ENCODE measurements at regions not wholly inside any gene's neighbourhood (a gene's known extent, or its start where the extent isn't known, plus 50 kb on each side); places are given as distances from the start of the nearest gene placed in this dataset.

DNA sequence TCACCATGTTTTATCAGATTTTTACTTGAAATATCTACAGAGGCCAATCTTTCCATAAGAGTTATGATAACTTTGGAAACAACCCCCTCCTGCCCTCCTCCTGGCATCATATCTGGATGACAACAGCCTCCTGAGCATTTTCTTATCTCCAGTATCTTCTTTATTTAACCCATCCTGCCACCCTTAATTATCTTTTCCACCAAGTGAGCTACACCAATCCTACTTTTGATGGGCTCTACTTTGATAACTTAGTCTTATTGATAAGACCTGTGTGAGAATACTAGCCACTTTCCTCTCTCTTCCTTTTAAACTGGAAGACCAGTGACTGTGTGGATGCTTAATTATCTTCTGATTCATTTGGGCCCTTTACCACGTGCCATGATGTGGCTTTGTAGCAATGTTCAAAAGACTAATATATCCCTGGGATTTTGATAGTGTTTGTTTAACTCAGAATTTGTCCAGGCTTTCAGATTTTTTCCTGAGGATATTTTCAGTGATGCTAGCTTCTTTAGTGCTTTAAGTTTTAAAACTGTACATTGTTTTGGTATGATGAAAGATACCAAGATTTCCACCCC, 330.1 kb upstream of the GIMD1 start:
- Histone ChIP-seq H3K27me3 (replicated peaks; ENCODE audit: control insufficient read depth, insufficient read depth, low read length) (no peaks in the 10 kb centered on the region), H3K9me3 (no peaks in the 10 kb centered on the region), H3K4me3 (ENCODE audit: low read depth, low read length) (no peak overlapping the region), H3K36me3 (ENCODE audit: control insufficient read depth, insufficient read depth, low read length) (no peaks in the 10 kb centered on the region), H3K4me1 (no peaks in the 10 kb centered on the region)
- Mint-ChIP-seq H3K4me1 (ENCODE audit: low read depth, unreplicated experiment) (no peaks in the 10 kb centered on the region), H3K4me3 (ENCODE audit: unreplicated experiment) (no peak overlapping the region), H3K36me3 (ENCODE audit: insufficient read depth, unreplicated experiment) (no peaks in the 10 kb centered on the region), H3K9me3 (ENCODE audit: unreplicated experiment) (peaks cover 20% of the 10 kb centered on the region), H3K27me3 (ENCODE audit: insufficient read depth, unreplicated experiment) (no peaks in the 10 kb centered on the region), H3K27ac (ENCODE audit: unreplicated experiment) (no peak overlapping the region)
- CTCF ChIA-PET, result no interaction called here
- POLR2A ChIA-PET, result no interaction called here
- no TSS peak for BruUV-seq (replicated peaks)
- TF ChIP-seq, protein P1, sequence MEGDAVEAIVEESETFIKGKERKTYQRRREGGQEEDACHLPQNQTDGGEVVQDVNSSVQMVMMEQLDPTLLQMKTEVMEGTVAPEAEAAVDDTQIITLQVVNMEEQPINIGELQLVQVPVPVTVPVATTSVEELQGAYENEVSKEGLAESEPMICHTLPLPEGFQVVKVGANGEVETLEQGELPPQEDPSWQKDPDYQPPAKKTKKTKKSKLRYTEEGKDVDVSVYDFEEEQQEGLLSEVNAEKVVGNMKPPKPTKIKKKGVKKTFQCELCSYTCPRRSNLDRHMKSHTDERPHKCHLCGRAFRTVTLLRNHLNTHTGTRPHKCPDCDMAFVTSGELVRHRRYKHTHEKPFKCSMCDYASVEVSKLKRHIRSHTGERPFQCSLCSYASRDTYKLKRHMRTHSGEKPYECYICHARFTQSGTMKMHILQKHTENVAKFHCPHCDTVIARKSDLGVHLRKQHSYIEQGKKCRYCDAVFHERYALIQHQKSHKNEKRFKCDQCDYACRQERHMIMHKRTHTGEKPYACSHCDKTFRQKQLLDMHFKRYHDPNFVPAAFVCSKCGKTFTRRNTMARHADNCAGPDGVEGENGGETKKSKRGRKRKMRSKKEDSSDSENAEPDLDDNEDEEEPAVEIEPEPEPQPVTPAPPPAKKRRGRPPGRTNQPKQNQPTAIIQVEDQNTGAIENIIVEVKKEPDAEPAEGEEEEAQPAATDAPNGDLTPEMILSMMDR (IDR thresholded peaks at IDR 0.05; ENCODE audit: insufficient read depth in 1 of 2, low read depth in 1 of 2, low read length in 1 of 2, severe bottlenecking in 1 of 2, unreplicated experiment in 1 of 2), result no peak
- intact Hi-C loops (cut with micrococcal nuclease; ENCODE audit: unreplicated experiment), result no loop called here
- DNase-seq, result no peak

DNA sequence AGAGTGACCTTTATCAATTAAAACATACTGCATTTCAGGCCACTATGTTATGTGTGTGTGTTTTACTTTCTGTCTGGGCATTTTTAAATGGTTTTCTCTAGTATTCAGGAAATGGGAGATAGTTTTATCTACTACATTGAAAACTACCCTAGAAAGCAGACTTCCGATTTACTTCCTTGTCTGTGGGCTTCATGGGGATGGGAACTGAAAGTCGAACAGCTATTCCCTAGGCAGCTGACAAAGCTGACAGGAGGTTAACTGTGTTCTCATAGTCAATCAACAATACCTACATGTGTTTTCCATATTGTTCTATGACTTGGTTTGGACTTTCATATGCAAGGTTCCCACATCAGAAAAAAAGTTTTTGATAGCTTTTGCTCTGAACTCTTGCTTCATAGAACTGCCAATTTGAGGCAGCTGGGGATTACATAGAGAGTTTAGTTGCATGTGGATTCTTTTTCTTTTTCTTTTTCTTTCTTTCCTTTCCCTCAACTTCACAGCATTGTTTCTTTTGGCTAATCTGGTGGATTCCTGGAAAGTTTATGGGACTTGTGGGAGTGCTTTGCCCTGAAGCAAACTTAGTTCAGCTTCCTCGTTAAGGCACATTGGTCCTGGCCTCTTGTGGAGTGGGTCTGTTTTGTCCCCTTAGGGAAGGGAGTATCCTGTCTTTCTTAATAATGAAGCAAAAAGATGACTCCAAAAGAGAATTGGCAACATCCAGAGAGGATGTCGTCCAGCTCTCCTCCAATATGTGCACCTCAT, 327.1 kb upstream of the GIMD1 start:
- Mint-ChIP-seq H3K9me3 (ENCODE audit: unreplicated experiment) (peaks cover 11% of the 10 kb centered on the region), H3K4me3 (ENCODE audit: unreplicated experiment) (no peak overlapping the region)

DNA sequence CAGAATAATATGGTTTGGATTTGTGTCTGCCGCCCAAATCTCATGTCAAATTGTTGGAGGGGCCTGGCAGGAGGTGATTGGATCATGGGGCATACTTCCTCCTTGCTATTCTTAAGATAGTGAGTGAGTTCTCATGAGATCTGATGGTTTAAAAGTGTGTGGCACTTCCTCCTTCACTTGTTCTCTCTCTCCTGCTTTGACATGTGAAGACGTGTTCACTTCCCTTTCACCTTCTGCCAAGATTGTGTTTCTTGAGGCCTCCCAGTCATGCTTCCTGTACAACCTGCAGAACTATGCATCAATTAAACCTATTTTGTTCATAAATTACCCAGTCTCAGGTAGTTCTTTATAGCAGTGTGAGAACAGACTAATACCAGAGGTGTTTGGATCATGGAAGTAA, 325.7 kb upstream of the GIMD1 start:
- no peaks in the 10 kb centered on the region for H3K4me1 ChIP-seq
- intact Hi-C loops (cut with micrococcal nuclease; ENCODE audit: unreplicated experiment), result no loop called here
- BruUV-seq (replicated peaks), result no TSS peak
- H3K9me3 ChIP-seq, result no peaks in the 10 kb centered on the region
- CTCF ChIA-PET, result no interaction called here
- Mint-ChIP-seq H3K4me1 (ENCODE audit: low read depth, unreplicated experiment) (no peaks in the 10 kb centered on the region), H3K27me3 (ENCODE audit: insufficient read depth, unreplicated experiment) (no peaks in the 10 kb centered on the region), H3K36me3 (ENCODE audit: insufficient read depth, unreplicated experiment) (no peaks in the 10 kb centered on the region), H3K4me3 (ENCODE audit: unreplicated experiment) (no peak overlapping the region), H3K27ac (ENCODE audit: unreplicated experiment) (no peak overlapping the region), H3K9me3 (ENCODE audit: unreplicated experiment) (peaks cover 11% of the 10 kb centered on the region)
- no peak for DNase-seq
- H3K36me3 ChIP-seq (ENCODE audit: control insufficient read depth, insufficient read depth, low read length), result no peaks in the 10 kb centered on the region
- no peak overlapping the region for H3K4me3 ChIP-seq (ENCODE audit: low read depth, low read length)
- POLR2A ChIA-PET, result no interaction called here
- TF ChIP-seq, protein P1 (IDR thresholded peaks at IDR 0.05; ENCODE audit: insufficient read depth in 1 of 2, low read depth in 1 of 2, low read length in 1 of 2, severe bottlenecking in 1 of 2, unreplicated experiment in 1 of 2), result no peak
- H3K27me3 ChIP-seq (replicated peaks; ENCODE audit: control insufficient read depth, insufficient read depth, low read length), result no peaks in the 10 kb centered on the region

More for the DNA sequence above, 327.1 kb upstream of the GIMD1 start:
- Mint-ChIP-seq H3K27me3 (ENCODE audit: insufficient read depth, unreplicated experiment) (no peaks in the 10 kb centered on the region), H3K36me3 (ENCODE audit: insufficient read depth, unreplicated experiment) (no peaks in the 10 kb centered on the region), H3K4me1 (ENCODE audit: low read depth, unreplicated experiment) (no peaks in the 10 kb centered on the region), H3K27ac (ENCODE audit: unreplicated experiment) (no peak overlapping the region)
- no TSS peak for BruUV-seq (replicated peaks)
- Histone ChIP-seq H3K4me3 (ENCODE audit: low read depth, low read length) (no peak overlapping the region), H3K4me1 (no peaks in the 10 kb centered on the region), H3K36me3 (ENCODE audit: control insufficient read depth, insufficient read depth, low read length) (no peaks in the 10 kb centered on the region), H3K27me3 (replicated peaks; ENCODE audit: control insufficient read depth, insufficient read depth, low read length) (no peaks in the 10 kb centered on the region), H3K9me3 (no peaks in the 10 kb centered on the region)
- no peak for DNase-seq
- TF ChIP-seq, protein P1 (IDR thresholded peaks at IDR 0.05; ENCODE audit: insufficient read depth in 1 of 2, low read depth in 1 of 2, low read length in 1 of 2, severe bottlenecking in 1 of 2, unreplicated experiment in 1 of 2), result no peak
- ChIA-PET CTCF (no interaction called here), POLR2A (no interaction called here)
- intact Hi-C loops (cut with micrococcal nuclease; ENCODE audit: unreplicated experiment), result no loop called here

Data from Caco-2 (cell line).